Loucy (cell line): ENCODE measurements at regions not wholly inside any gene's neighbourhood (a gene's known extent, or its start where the extent isn't known, plus 50 kb on each side); places are given as distances from the start of the nearest gene placed in this dataset.

Experiments used
- H2AFZ ChIP-seq: fragments of 200-600 bp; sonication (generic); 2 replicates; pipeline ENCODE4 v1.6.0; 2016; ENCODE audit warnings: antibody characterized with exemption, mild to moderate bottlenecking, low read length, moderate library complexity
- H3F3A ChIP-seq: fragments of 200-600 bp; 2 replicates; pipeline ENCODE4 v1.6.0; 2016; ENCODE audit warnings: antibody characterized with exemption, low read depth, mild to moderate bottlenecking
- H3K27me3 ChIP-seq: fragments of 200-600 bp; sonication (generic); 2 replicates; pipeline ENCODE4 v1.6.1; 2014; ENCODE audit warnings: low read length, mild to moderate bottlenecking; ENCODE audit not compliant: insufficient read depth, poor library complexity, severe bottlenecking
- H3K36me3 ChIP-seq: fragments of 200-600 bp; sonication (generic); 2 replicates; pipeline ENCODE4 v1.6.1; 2016; ENCODE audit warnings: low read length; ENCODE audit not compliant: insufficient read depth
- H3K4me1 ChIP-seq: fragments of 200-600 bp; sonication (generic); 2 replicates; pipeline ENCODE4 v1.5.1; 2014; ENCODE audit warnings: low read length, mild to moderate bottlenecking; ENCODE audit not compliant: insufficient read depth, poor library complexity, severe bottlenecking
- H3K4me2 ChIP-seq: fragments of 200-600 bp; sonication (generic); 2 replicates; pipeline ENCODE4 v1.6.0; 2014; ENCODE audit warnings: antibody characterized with exemption, low read length, low read depth, mild to moderate bottlenecking; ENCODE audit not compliant: poor library complexity, severe bottlenecking
- H3K4me3 ChIP-seq: fragments of 200-600 bp; sonication (generic); 2 replicates; pipeline ENCODE4 v1.5.1; 2014; ENCODE audit warnings: low read length, mild to moderate bottlenecking, mixed read lengths; ENCODE audit not compliant: poor library complexity, severe bottlenecking
- H3K79me2 ChIP-seq: fragments of 200-600 bp; sonication (generic); 2 replicates; pipeline ENCODE4 v1.6.1; 2014; ENCODE audit warnings: low read length; ENCODE audit not compliant: insufficient read depth
- H3K9ac ChIP-seq: fragments of 200-600 bp; sonication (generic); 2 replicates; pipeline ENCODE4 v1.6.0; 2014; ENCODE audit warnings: mild to moderate bottlenecking, low read depth, low read length, moderate library complexity; ENCODE audit not compliant: poor library complexity, severe bottlenecking
- H3K9me2 ChIP-seq: fragments of 200-600 bp; sonication (generic); replicated peaks from 2 replicates; pipeline ENCODE4 v1.6.1; 2016; ENCODE audit warnings: low read depth, low read length, mixed read lengths
- H3K9me3 ChIP-seq: fragments of 200-600 bp; sonication (generic); 2 replicates; pipeline ENCODE4 v1.6.1; 2014; ENCODE audit warnings: mild to moderate bottlenecking, antibody characterized with exemption, low read length, low read depth; ENCODE audit not compliant: insufficient read depth
- H4K20me1 ChIP-seq: fragments of 200-600 bp; sonication (generic); 2 replicates; pipeline ENCODE4 v1.6.0; 2014; ENCODE audit warnings: antibody characterized with exemption, low read length, mild to moderate bottlenecking; ENCODE audit not compliant: insufficient read depth, poor library complexity, severe bottlenecking
- EZH2phosphoT487 ChIP-seq: fragments of 200-600 bp; IDR thresholded peaks from 2 replicates; pipeline ENCODE4 v1.6.1; 2018; ENCODE audit warnings: antibody characterized with exemption, mild to moderate bottlenecking, moderate library complexity, borderline replicate concordance
- TF ChIP-seq, protein P1 (sequence below): fragments of 200-600 bp; sonication (generic); conservative IDR thresholded peaks from 2 replicates; pipeline ENCODE4 v1.5.1; 2014; ENCODE audit warnings: mild to moderate bottlenecking, antibody characterized with exemption, low read length

DNA sequence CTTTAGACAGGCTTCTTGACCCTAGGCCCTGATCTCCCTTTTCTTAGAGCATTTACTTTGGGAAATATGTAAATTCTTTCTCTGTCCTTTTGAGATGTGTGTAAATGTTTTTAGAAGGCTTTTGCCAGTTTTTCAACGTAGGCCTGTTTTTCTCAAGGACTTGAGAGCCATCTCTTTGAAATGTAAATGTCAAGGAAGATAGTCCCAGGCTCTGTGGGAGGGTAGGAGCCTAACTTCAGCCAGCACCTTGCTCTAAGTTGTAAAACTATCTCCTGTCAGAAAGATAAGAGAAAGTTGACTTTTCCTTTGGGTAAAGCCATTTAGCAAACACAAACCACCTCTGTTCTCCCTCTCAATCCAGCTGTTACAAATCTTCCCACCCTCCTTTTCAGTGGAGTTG, 219.8 kb downstream of the RPS29 start:
- Histone ChIP-seq H3F3A (no peaks in the 10 kb centered on the region), H3K4me1 (peaks cover 3% of the 10 kb centered on the region), H3K4me3 (no peak overlapping the region), H3K9me2 (no peaks in the 10 kb centered on the region), H3K36me3 (no peaks in the 10 kb centered on the region), H4K20me1 (no peaks in the 10 kb centered on the region), H3K9me3 (no peaks in the 10 kb centered on the region), H3K27me3 (no peaks in the 10 kb centered on the region), H3K9ac (no peak overlapping the region), H2AFZ (no peak overlapping the region), H3K79me2 (no peaks in the 10 kb centered on the region), H3K4me2 (no peak overlapping the region)
- TF ChIP-seq EZH2phosphoT487: no peak
- TF ChIP-seq, protein P1, sequence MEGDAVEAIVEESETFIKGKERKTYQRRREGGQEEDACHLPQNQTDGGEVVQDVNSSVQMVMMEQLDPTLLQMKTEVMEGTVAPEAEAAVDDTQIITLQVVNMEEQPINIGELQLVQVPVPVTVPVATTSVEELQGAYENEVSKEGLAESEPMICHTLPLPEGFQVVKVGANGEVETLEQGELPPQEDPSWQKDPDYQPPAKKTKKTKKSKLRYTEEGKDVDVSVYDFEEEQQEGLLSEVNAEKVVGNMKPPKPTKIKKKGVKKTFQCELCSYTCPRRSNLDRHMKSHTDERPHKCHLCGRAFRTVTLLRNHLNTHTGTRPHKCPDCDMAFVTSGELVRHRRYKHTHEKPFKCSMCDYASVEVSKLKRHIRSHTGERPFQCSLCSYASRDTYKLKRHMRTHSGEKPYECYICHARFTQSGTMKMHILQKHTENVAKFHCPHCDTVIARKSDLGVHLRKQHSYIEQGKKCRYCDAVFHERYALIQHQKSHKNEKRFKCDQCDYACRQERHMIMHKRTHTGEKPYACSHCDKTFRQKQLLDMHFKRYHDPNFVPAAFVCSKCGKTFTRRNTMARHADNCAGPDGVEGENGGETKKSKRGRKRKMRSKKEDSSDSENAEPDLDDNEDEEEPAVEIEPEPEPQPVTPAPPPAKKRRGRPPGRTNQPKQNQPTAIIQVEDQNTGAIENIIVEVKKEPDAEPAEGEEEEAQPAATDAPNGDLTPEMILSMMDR: no peak

DNA sequence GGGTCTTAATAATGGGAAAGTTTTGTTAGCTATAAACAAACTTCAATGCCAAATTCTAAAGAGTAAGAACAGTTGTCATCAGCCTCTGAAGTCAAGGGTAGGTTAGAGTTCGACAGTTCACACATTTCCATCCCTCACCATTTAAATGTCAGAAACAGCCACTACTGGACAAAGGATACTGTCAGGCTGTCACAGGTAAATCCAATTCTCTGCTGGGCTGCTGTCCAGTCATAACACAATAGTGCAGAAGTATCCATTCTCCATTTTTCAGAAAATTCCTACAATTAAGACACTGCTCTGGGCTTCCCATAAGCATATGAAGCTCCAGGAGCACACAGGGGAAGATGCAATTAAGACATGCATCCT, 221.4 kb downstream of the RPS29 start:
- Histone ChIP-seq H2AFZ (no peak overlapping the region), H3K27me3 (no peaks in the 10 kb centered on the region), H3K9me2 (no peaks in the 10 kb centered on the region), H3K4me1 (peaks cover 3% of the 10 kb centered on the region), H3K79me2 (no peaks in the 10 kb centered on the region), H3K4me3 (no peak overlapping the region), H3F3A (no peaks in the 10 kb centered on the region), H4K20me1 (no peaks in the 10 kb centered on the region), H3K36me3 (no peaks in the 10 kb centered on the region), H3K9ac (no peak overlapping the region), H3K9me3 (no peaks in the 10 kb centered on the region), H3K4me2 (no peak overlapping the region)
- TF ChIP-seq EZH2phosphoT487: no peak
- TF ChIP-seq, protein P1: no peak

DNA sequence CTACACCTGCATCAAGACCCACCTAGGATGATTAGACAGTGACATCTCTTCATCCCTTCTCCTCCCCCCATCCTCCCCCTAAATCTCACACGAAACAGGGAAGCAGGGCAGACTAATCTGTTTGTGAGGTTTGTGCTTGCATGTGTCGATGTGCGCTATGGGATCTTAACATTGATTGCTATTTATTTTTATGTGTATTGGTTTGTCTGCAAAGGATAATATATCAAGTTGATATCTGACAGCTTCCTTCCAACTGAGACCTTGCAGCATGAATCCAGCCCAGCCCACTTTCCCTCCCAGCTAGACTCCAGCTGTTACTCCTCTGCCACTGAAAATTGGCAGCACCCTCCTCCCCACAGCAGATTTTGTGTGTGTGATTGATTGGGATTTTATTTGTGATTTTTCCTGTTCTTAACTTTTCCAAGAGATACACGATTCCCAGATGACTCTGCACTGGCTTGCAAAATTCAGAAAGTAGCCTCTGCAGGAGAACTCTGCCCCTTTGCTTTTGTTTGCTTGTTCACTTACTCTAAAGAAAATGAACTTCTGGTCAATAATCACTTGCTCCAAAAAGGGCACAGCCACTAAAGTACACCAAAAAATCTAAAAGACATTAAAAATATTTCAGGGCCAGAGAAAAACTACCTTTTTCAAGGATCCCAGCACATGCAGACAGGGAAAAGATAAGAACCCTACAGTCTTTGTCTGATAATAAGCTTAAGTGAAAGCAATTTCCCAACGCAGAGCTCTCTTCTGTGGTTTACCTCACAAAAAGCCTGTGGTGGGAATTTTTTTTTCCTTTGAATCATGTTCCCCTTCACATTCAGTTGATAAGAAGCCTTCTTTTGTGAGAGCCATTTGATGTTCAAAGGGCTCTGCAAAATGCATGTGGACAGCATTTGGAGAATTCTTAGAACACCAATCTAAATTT, 222.1 kb downstream of the RPS29 start:
- H3K4me2 ChIP-seq: no peak overlapping the region
- H4K20me1 ChIP-seq: no peaks in the 10 kb centered on the region
- no peaks in the 10 kb centered on the region for H3K79me2 ChIP-seq
- TF ChIP-seq EZH2phosphoT487: no peak
- TF ChIP-seq, protein P1: no peak
- H3K9me3 ChIP-seq: no peaks in the 10 kb centered on the region
- no peak overlapping the region for H3K4me3 ChIP-seq
- H3K9ac ChIP-seq: no peak overlapping the region
- H3F3A ChIP-seq: no peaks in the 10 kb centered on the region
- H3K36me3 ChIP-seq: no peaks in the 10 kb centered on the region
- H2AFZ ChIP-seq: no peak overlapping the region
- H3K4me1 ChIP-seq: peaks cover 3% of the 10 kb centered on the region
- no peaks in the 10 kb centered on the region for H3K9me2 ChIP-seq
- no peaks in the 10 kb centered on the region for H3K27me3 ChIP-seq
